ENCODE measurements at regions not wholly inside any gene's neighbourhood (a gene's known extent, or its start where the extent isn't known, plus 50 kb on each side); places are given as distances from the start of the nearest gene placed in this dataset.

- Mint-ChIP-seq H3K4me1 (no peaks in the 10 kb centered on the region), H3K27ac (no peak overlapping the region), H3K4me3 (no peak overlapping the region), H3K27me3 (no peaks in the 10 kb centered on the region), H3K9me3 (peaks cover 6% of the 10 kb centered on the region), H3K36me3 (no peaks in the 10 kb centered on the region)
- no peak for DNase-seq
- CTCF ChIA-PET = no interaction called here
Observed at GRCh38 chr6:21891080-21891479, 297.5 kb downstream of the SOX4 start.

GRCh38 chr6:21893793-21894192 lies 300.2 kb downstream of the SOX4 start:
- no peaks in the 10 kb centered on the region for H3K27me3 Mint-ChIP-seq
- CTCF ChIA-PET = no interaction called here
- no peaks in the 10 kb centered on the region for H3K36me3 Mint-ChIP-seq
- no peak overlapping the region for H3K27ac Mint-ChIP-seq
- peaks cover 7% of the 10 kb centered on the region for H3K9me3 Mint-ChIP-seq
- no peak for DNase-seq
- no peak overlapping the region for H3K4me3 Mint-ChIP-seq
- H3K4me1 Mint-ChIP-seq = no peaks in the 10 kb centered on the region

- Mint-ChIP-seq H3K4me1 (no peaks in the 10 kb centered on the region), H3K4me3 (no peak overlapping the region), H3K9me3 (peaks cover 4% of the 10 kb centered on the region), H3K27ac (no peak overlapping the region), H3K36me3 (no peaks in the 10 kb centered on the region), H3K27me3 (no peaks in the 10 kb centered on the region)
- CTCF ChIA-PET = no interaction called here
- DNase-seq = no peak
Observed at GRCh38 chr6:21895555-21895954, 302.0 kb downstream of the SOX4 start.

- Mint-ChIP-seq H3K36me3 (no peaks in the 10 kb centered on the region), H3K27me3 (no peaks in the 10 kb centered on the region), H3K27ac (no peak overlapping the region), H3K4me3 (no peak overlapping the region), H3K9me3 (peaks cover 4% of the 10 kb centered on the region), H3K4me1 (no peaks in the 10 kb centered on the region)
- CTCF ChIA-PET = interaction anchor here (0.6 kb wide), 1 partner anchor 99 kb away, joined by 3 read pairs; no protein-coding TSS in a partner anchor
- DNase-seq = no peak
Observed at GRCh38 chr6:21898107-21898796, 304.7 kb downstream of the SOX4 start.

GRCh38 chr6:21899708-21900107 lies 306.2 kb downstream of the SOX4 start:
- no peak for DNase-seq
- H3K36me3 Mint-ChIP-seq = no peaks in the 10 kb centered on the region
- H3K27me3 Mint-ChIP-seq = no peaks in the 10 kb centered on the region
- CTCF ChIA-PET = no interaction called here
- no peak overlapping the region for H3K4me3 Mint-ChIP-seq
- no peaks in the 10 kb centered on the region for H3K4me1 Mint-ChIP-seq
- peaks cover 4% of the 10 kb centered on the region for H3K9me3 Mint-ChIP-seq
- H3K27ac Mint-ChIP-seq = no peak overlapping the region

GRCh38 chr6:21900730-21901129 lies 307.2 kb downstream of the SOX4 start:
- CTCF ChIA-PET = no interaction called here
- H3K4me1 Mint-ChIP-seq = no peaks in the 10 kb centered on the region
- H3K9me3 Mint-ChIP-seq = peaks cover 4% of the 10 kb centered on the region
- no peak for DNase-seq
- H3K4me3 Mint-ChIP-seq = no peak overlapping the region
- no peak overlapping the region for H3K27ac Mint-ChIP-seq
- no peaks in the 10 kb centered on the region for H3K36me3 Mint-ChIP-seq
- H3K27me3 Mint-ChIP-seq = no peaks in the 10 kb centered on the region

GRCh38 chr6:21902628-21903169 lies 309.1 kb downstream of the SOX4 start:
- Mint-ChIP-seq H3K4me1 (no peaks in the 10 kb centered on the region), H3K27ac (no peak overlapping the region), H3K4me3 (no peak overlapping the region), H3K9me3 (no peaks in the 10 kb centered on the region), H3K27me3 (no peaks in the 10 kb centered on the region), H3K36me3 (no peaks in the 10 kb centered on the region)
- CTCF ChIA-PET = no interaction called here
- no peak for DNase-seq

GRCh38 chr6:21905531-21905930 lies 312.0 kb downstream of the SOX4 start:
- H3K36me3 Mint-ChIP-seq = no peaks in the 10 kb centered on the region
- CTCF ChIA-PET = no interaction called here
- no peak for DNase-seq
- no peak overlapping the region for H3K27ac Mint-ChIP-seq
- no peaks in the 10 kb centered on the region for H3K27me3 Mint-ChIP-seq
- H3K4me1 Mint-ChIP-seq = no peaks in the 10 kb centered on the region
- H3K4me3 Mint-ChIP-seq = no peak overlapping the region
- H3K9me3 Mint-ChIP-seq = no peaks in the 10 kb centered on the region

- Mint-ChIP-seq H3K27me3 (no peaks in the 10 kb centered on the region), H3K36me3 (no peaks in the 10 kb centered on the region), H3K27ac (no peak overlapping the region), H3K4me1 (no peaks in the 10 kb centered on the region), H3K4me3 (no peak overlapping the region), H3K9me3 (no peaks in the 10 kb centered on the region)
- DNase-seq = no peak
- CTCF ChIA-PET = no interaction called here
Observed at GRCh38 chr6:21906826-21907225, 313.3 kb downstream of the SOX4 start.

- CTCF ChIA-PET = no interaction called here
- Mint-ChIP-seq H3K27me3 (no peaks in the 10 kb centered on the region), H3K4me1 (no peaks in the 10 kb centered on the region)
Observed at GRCh38 chr6:21907291-21907690, 313.7 kb downstream of the SOX4 start.

GRCh38 chr6:21908161-21908848 lies 314.8 kb downstream of the SOX4 start:
- no peak for DNase-seq
- H3K27ac Mint-ChIP-seq = no peak overlapping the region
- H3K4me3 Mint-ChIP-seq = no peak overlapping the region
- H3K9me3 Mint-ChIP-seq = no peaks in the 10 kb centered on the region
- CTCF ChIA-PET = no interaction called here
- no peaks in the 10 kb centered on the region for H3K27me3 Mint-ChIP-seq
- H3K36me3 Mint-ChIP-seq = no peaks in the 10 kb centered on the region
- no peaks in the 10 kb centered on the region for H3K4me1 Mint-ChIP-seq

More at GRCh38 chr6:21907291-21907690, 313.7 kb downstream of the SOX4 start:
- H3K36me3 Mint-ChIP-seq = no peaks in the 10 kb centered on the region
- no peak for DNase-seq
- H3K27ac Mint-ChIP-seq = no peak overlapping the region
- no peak overlapping the region for H3K4me3 Mint-ChIP-seq
- no peaks in the 10 kb centered on the region for H3K9me3 Mint-ChIP-seq

GRCh38 chr6:21909321-21909720 lies 315.8 kb downstream of the SOX4 start:
- no peaks in the 10 kb centered on the region for H3K27me3 Mint-ChIP-seq
- no peaks in the 10 kb centered on the region for H3K36me3 Mint-ChIP-seq
- peaks cover 5% of the 10 kb centered on the region for H3K4me1 Mint-ChIP-seq
- no peak overlapping the region for H3K27ac Mint-ChIP-seq
- no peak for DNase-seq
- CTCF ChIA-PET = no interaction called here
- no peak overlapping the region for H3K4me3 Mint-ChIP-seq
- H3K9me3 Mint-ChIP-seq = no peaks in the 10 kb centered on the region

- H3K4me1 Mint-ChIP-seq = peaks cover 17% of the 10 kb centered on the region
- no peaks in the 10 kb centered on the region for H3K36me3 Mint-ChIP-seq
- no peak overlapping the region for H3K27ac Mint-ChIP-seq
- no peak for DNase-seq
- no peaks in the 10 kb centered on the region for H3K27me3 Mint-ChIP-seq
- CTCF ChIA-PET = no interaction called here
- H3K4me3 Mint-ChIP-seq = no peak overlapping the region
- no peaks in the 10 kb centered on the region for H3K9me3 Mint-ChIP-seq
Observed at GRCh38 chr6:21911208-21911607, 317.7 kb downstream of the SOX4 start.

GRCh38 chr6:21912151-21912832 lies 318.7 kb downstream of the SOX4 start:
- Mint-ChIP-seq H3K4me3 (no peak overlapping the region), H3K27ac (no peak overlapping the region), H3K9me3 (no peaks in the 10 kb centered on the region), H3K27me3 (no peaks in the 10 kb centered on the region), H3K36me3 (no peaks in the 10 kb centered on the region), H3K4me1 (peaks cover 17% of the 10 kb centered on the region)
- CTCF ChIA-PET = interaction anchor here (1.0 kb wide), 1 partner anchor 24 kb away, joined by 3 read pairs; no protein-coding TSS in a partner anchor
- no peak for DNase-seq

All from activated naive CD4-positive, alpha-beta T cell treated with anti-CD3 and anti-CD28 coated beads, Interleukin-2, amount 10 ng/mL, durations not matched to agents 7 days and 5 days (primary cell).